KMS-11 (cell line): ENCODE measurements at regions not wholly inside any gene's neighbourhood (a gene's known extent, or its start where the extent isn't known, plus 50 kb on each side); places are given as distances from the start of the nearest gene placed in this dataset.

Experiments
- H2AFZ ChIP-seq: fragments of 200-600 bp; sonication (generic); 2 replicates; pipeline ENCODE4 v1.6.1; 2016; ENCODE audit warnings: antibody characterized with exemption, mixed run types, low read depth
- H3K27ac ChIP-seq: fragments of 200-600 bp; sonication (generic); 2 replicates; pipeline ENCODE4 v1.6.1; 2016; ENCODE audit warnings: mild to moderate bottlenecking, mixed run types
- H3K27me3 ChIP-seq: fragments of 200-600 bp; sonication (generic); 2 replicates; pipeline ENCODE4 v1.6.1; 2017; ENCODE audit warnings: mild to moderate bottlenecking, low read depth, mixed run types, moderate library complexity; ENCODE audit not compliant: insufficient read depth
- H3K36me3 ChIP-seq: fragments of 200-600 bp; sonication (generic); 2 replicates; pipeline ENCODE4 v1.6.1; 2017; ENCODE audit warnings: mild to moderate bottlenecking, mixed run types; ENCODE audit not compliant: insufficient read depth
- H3K4me1 ChIP-seq: fragments of 200-600 bp; sonication (generic); 2 replicates; pipeline ENCODE4 v1.6.1; 2016; ENCODE audit warnings: mild to moderate bottlenecking, low read depth, mixed run types; ENCODE audit not compliant: poor library complexity, severe bottlenecking
- H3K4me2 ChIP-seq: fragments of 200-600 bp; sonication (generic); 2 replicates; pipeline ENCODE4 v1.7.0; 2016; ENCODE audit warnings: mild to moderate bottlenecking, mixed run types
- H3K4me3 ChIP-seq: fragments of 200-600 bp; sonication (generic); IDR thresholded peaks from 2 replicates; pipeline ENCODE4 v1.6.1; 2017; ENCODE audit warnings: low read depth, low read length, mixed read lengths; ENCODE audit not compliant: insufficient read depth
- H3K79me2 ChIP-seq: fragments of 200-600 bp; sonication (generic); 2 replicates; pipeline ENCODE4 v1.6.1; 2016; ENCODE audit warnings: low read depth, mixed run types; ENCODE audit not compliant: insufficient read depth
- H3K9ac ChIP-seq: fragments of 200-600 bp; sonication (generic); 2 replicates; pipeline ENCODE4 v1.6.1; 2016; ENCODE audit warnings: mild to moderate bottlenecking, mixed run types
- H4K20me1 ChIP-seq: fragments of 200-600 bp; sonication (generic); 2 replicates; pipeline ENCODE4 v1.6.1; 2016; ENCODE audit warnings: mild to moderate bottlenecking, mixed run types; ENCODE audit not compliant: insufficient read depth
- CTCF ChIP-seq: fragments of 200-600 bp; sonication (generic); conservative IDR thresholded peaks from 2 replicates; pipeline ENCODE4 v1.6.1; 2017; ENCODE audit warnings: low read depth, mild to moderate bottlenecking, antibody characterized with exemption, low read length, moderate library complexity, mixed read lengths

- no peak overlapping the region for H3K9ac ChIP-seq
- no peaks in the 10 kb centered on the region for H3K4me1 ChIP-seq
- no peaks in the 10 kb centered on the region for H3K27me3 ChIP-seq
- TF ChIP-seq CTCF, result no peak
- H3K79me2 ChIP-seq, result no peaks in the 10 kb centered on the region
- H4K20me1 ChIP-seq, result no peaks in the 10 kb centered on the region
- H3K27ac ChIP-seq, result no peak overlapping the region
- no peak overlapping the region for H3K4me3 ChIP-seq
- no peaks in the 10 kb centered on the region for H3K36me3 ChIP-seq
- H2AFZ ChIP-seq, result no peak overlapping the region
- no peak overlapping the region for H3K4me2 ChIP-seq
These were observed 78.4 kb downstream of the ENC1 start for GRCh38 chr5:74562122-74562521.

GRCh38 chr5:74560245-74560644 lies 80.3 kb downstream of the ENC1 start:
- no peak overlapping the region for H2AFZ ChIP-seq
- H4K20me1 ChIP-seq, result no peaks in the 10 kb centered on the region
- TF ChIP-seq CTCF, result no peak
- H3K9ac ChIP-seq, result no peak overlapping the region
- H3K27me3 ChIP-seq, result no peaks in the 10 kb centered on the region
- H3K79me2 ChIP-seq, result no peaks in the 10 kb centered on the region
- H3K27ac ChIP-seq, result no peak overlapping the region
- no peak overlapping the region for H3K4me3 ChIP-seq
- no peak overlapping the region for H3K4me2 ChIP-seq
- H3K36me3 ChIP-seq, result no peaks in the 10 kb centered on the region
- no peaks in the 10 kb centered on the region for H3K4me1 ChIP-seq

GRCh38 chr5:74556631-74557595 lies 83.6 kb downstream of the ENC1 start:
- H3K4me2 ChIP-seq, result no peak overlapping the region
- no peak overlapping the region for H3K9ac ChIP-seq
- H3K4me1 ChIP-seq, result no peaks in the 10 kb centered on the region
- H3K27me3 ChIP-seq, result no peaks in the 10 kb centered on the region
- TF ChIP-seq CTCF, result no peak
- H3K79me2 ChIP-seq, result no peaks in the 10 kb centered on the region
- H2AFZ ChIP-seq, result no peak overlapping the region
- no peaks in the 10 kb centered on the region for H3K36me3 ChIP-seq
- no peaks in the 10 kb centered on the region for H4K20me1 ChIP-seq
- no peak overlapping the region for H3K27ac ChIP-seq
- H3K4me3 ChIP-seq, result no peak overlapping the region

- Histone ChIP-seq H3K27ac (no peak overlapping the region), H3K27me3 (no peaks in the 10 kb centered on the region), H3K36me3 (no peaks in the 10 kb centered on the region), H2AFZ (no peak overlapping the region), H3K9ac (no peak overlapping the region), H3K79me2 (no peaks in the 10 kb centered on the region), H4K20me1 (no peaks in the 10 kb centered on the region), H3K4me2 (no peak overlapping the region), H3K4me1 (no peaks in the 10 kb centered on the region), H3K4me3 (no peak overlapping the region)
- no peak for TF ChIP-seq CTCF
These were observed 84.5 kb downstream of the ENC1 start for GRCh38 chr5:74556006-74556405.
